ENCODE measurements at regions not wholly inside any gene's neighbourhood (a gene's known extent, or its start where the extent isn't known, plus 50 kb on each side); places are given as distances from the start of the nearest gene placed in this dataset.

DNA sequence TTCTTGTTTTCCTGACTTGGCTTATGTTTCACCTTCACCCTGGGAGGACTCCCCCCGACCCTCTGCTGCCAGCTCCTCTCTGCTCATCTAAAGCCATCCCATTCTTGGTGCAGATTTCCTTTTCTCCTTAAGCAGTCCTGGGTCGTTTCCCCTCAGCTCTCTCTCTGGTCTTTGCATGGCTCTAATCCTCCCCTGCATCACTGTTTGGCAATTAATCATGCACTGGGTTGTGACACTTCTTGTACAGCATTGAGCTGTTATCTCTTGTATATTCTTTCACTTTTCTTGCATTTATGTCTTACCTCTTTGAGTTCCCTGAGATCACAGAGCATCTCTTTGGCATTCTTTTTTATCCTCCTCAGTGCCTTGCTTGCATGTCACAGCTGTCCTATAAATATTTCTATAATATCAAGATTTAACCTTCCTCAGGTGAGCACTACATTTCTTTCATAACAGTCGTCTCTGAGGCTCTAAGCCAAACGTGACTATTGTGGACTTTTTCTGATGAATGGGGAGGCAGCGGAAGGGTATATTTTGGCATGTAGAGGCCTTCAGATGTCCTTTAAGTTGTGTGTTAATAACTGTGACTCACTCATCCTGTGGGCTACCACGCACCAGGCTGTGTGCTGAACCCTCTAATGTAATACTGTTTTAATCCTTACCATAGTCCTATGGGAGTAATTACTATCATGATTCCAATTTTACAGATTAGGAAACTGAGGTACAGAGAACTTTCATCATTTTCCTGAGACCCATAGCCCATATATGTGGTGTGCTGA lies 507.5 kb downstream of the SLC4A3 start:
- TF ChIP-seq, protein P1, sequence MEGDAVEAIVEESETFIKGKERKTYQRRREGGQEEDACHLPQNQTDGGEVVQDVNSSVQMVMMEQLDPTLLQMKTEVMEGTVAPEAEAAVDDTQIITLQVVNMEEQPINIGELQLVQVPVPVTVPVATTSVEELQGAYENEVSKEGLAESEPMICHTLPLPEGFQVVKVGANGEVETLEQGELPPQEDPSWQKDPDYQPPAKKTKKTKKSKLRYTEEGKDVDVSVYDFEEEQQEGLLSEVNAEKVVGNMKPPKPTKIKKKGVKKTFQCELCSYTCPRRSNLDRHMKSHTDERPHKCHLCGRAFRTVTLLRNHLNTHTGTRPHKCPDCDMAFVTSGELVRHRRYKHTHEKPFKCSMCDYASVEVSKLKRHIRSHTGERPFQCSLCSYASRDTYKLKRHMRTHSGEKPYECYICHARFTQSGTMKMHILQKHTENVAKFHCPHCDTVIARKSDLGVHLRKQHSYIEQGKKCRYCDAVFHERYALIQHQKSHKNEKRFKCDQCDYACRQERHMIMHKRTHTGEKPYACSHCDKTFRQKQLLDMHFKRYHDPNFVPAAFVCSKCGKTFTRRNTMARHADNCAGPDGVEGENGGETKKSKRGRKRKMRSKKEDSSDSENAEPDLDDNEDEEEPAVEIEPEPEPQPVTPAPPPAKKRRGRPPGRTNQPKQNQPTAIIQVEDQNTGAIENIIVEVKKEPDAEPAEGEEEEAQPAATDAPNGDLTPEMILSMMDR (IDR thresholded peaks at IDR 0.05), result no peak
- ATAC-seq (ENCODE audit: low FRiP score) (no peak), DNase-seq (ENCODE audit: low spot score) (no peak)

DNA sequence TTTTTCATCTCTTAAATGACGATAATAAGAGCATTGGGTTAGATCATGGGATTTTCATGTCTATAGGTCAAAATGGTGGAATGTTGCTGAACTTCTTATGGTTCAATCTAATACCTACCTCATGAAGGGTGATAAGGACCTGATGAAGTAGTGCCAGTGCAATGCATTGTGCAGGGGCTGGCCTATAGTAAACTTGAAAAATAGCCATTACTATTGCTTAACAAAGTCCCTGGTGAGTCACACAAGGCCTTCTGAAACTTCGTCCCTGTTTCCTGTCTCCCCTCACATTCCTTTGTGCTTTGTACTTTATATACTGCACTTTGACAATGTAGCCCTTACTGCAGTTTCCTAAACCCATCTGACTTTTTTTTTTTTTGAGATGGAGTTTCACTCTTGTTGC lies 515.9 kb downstream of the SLC4A3 start:
- TF ChIP-seq, protein P1 (IDR thresholded peaks at IDR 0.05), result no peak
- ATAC-seq (ENCODE audit: low FRiP score) (no peak), DNase-seq (ENCODE audit: low spot score) (no peak)

DNA sequence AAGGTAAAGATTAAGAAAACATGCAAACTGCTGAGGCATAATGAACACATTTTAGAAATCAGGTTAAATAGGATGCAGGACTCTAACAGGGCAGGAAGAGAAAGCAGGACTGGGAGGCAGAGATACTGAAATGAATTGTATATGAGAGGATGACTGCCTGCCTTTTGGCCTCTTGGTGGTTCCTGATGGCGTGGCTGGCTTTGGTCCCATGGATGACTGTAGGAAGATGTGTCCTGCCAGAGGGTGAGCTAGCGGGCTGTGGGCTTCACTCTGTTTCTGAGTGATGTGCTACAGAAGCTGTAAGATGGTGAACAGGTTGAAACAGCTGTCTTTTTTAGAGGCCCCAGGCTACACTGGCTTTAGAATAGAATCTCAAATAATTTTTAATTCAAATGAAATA lies 517.0 kb downstream of the SLC4A3 start:
- DNase-seq (ENCODE audit: low spot score) (no peak), ATAC-seq (ENCODE audit: low FRiP score) (no peak)
- TF ChIP-seq, protein P1 (IDR thresholded peaks at IDR 0.05), result no peak

DNA sequence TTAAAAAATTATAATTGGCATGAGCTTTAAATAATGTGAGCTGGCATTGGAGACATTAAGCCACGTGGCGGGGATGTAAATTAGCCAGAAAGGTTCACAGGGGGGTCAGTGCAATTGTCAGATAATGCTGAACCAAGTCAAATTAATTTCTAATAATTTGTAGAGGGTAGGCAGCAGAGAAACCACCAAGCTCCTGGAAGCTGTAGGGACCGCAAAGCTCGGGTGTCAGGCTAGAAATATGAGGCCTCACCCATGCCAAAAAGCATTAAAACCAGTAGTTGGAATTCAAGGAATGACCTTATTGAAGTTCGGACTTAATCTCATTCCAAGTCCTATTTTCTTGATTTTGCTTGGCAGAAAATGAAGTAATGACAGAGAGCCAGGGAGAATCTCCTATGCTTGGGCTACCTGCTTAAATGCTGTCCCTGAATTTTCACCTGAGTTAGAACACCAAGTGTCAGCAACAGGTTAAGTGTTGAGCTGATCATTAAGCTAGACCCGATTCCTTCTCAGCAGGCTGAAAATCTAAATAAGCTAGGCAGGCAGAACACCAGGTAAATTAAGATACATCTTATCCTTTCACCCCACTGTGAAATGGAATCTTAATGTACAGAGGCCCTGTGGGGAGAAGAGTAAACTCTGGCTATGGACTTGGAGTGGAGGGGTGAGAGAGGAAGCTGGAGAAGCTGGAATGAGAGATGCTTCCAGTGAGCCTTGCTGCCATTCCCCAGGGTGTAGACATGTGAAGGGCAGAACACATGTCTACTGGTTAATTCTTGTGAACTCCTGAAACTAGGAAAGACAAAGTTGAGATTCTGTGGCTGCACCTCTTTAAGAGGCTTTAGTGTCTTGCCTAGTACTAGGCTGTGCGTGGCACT lies 520.0 kb downstream of the SLC4A3 start:
- ATAC-seq (ENCODE audit: low FRiP score) (no peak), DNase-seq (ENCODE audit: low spot score) (no peak)
- TF ChIP-seq, protein P1 (IDR thresholded peaks at IDR 0.05), result no peak

DNA sequence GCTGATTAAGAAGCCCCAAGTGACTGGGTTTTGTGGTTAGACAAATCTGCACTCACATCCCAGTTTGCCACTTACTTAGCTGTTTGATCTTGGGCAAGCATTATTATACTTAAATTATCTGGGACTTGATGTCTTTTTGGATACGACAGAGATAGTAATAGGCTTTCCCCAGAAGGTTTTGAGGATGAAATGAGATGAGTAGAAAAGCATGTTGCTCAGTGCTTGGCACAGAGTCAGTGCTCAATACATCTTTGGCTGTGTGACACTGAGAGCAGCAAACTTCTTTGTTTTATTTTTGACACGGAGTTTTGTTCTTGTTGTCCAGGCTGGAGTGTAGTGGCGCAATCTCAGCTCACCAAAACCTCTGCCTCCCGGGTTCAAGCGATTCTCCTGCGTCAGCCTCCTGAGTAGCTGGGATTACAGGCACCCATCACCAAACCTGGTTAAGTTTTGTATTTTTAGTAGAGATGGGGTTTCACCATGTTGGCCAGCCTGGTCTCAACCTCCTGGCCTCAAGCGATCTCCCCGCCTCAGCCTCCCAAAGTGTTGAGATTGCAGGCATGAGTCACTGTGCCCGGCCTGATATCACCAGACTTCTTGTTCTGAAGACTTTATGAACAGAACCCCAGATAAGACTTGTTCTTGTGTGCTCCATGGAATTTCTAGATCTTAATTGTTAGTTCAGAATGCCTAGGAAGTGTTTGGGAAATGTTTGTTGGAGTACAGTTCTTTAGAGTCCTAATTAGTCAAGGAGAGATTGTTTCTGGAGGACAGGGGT lies 521.2 kb downstream of the SLC4A3 start:
- no peak for DNase-seq (ENCODE audit: low spot score)

DNA sequence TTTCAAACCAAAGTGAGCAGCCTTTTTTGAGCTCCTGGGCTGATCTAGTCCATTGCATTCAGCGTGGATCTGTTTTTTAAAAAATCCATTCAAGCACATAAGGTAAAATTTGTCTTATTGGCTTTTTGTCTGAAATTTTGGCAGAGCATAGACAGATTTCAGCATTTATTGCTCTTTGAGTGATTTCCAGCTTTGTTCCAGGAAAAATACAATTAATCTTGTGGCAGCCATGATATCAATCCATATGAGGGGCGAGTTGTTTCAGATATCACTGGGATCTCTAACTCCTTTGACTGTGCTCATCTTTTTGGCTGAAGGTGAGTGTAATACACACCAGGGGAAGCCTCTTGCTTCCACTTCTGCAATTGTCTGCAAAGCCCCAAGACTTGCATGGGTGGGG lies 523.9 kb downstream of the SLC4A3 start:
- TF ChIP-seq, protein P1 (IDR thresholded peaks at IDR 0.05), result no peak
- DNase-seq (ENCODE audit: low spot score) (no peak), ATAC-seq (ENCODE audit: low FRiP score) (no peak)

More for the DNA sequence above, 521.2 kb downstream of the SLC4A3 start:
- TF ChIP-seq, protein P1 (IDR thresholded peaks at IDR 0.05), result no peak
- ATAC-seq (ENCODE audit: low FRiP score), result no peak

Measured in omental fat pad (tissue), 3 donors.